SK-N-MC (cell line): ENCODE measurements at regions not wholly inside any gene's neighbourhood (a gene's known extent, or its start where the extent isn't known, plus 50 kb on each side); places are given as distances from the start of the nearest gene placed in this dataset.

Experiments used
- EZH2 ChIP-seq: fragments of 200-600 bp; sonication (generic); IDR thresholded peaks from one replicate; pipeline ENCODE4 v1.6.1; 2017; ENCODE audit warnings: antibody characterized with exemption
- FOXP2 ChIP-seq: optimal IDR thresholded peaks from 2 replicates; pipeline ENCODE3; 2011; ENCODE audit warnings: mild to moderate bottlenecking, moderate library complexity; ENCODE audit not compliant: insufficient read depth; ENCODE audit errors: extremely low read length, control extremely low read depth
- POLR2AphosphoS5 ChIP-seq: IDR thresholded peaks from 2 replicates; pipeline ENCODE4 v1.6.1; 2012; ENCODE audit warnings: mild to moderate bottlenecking, low read depth, low read length, borderline replicate concordance

DNA sequence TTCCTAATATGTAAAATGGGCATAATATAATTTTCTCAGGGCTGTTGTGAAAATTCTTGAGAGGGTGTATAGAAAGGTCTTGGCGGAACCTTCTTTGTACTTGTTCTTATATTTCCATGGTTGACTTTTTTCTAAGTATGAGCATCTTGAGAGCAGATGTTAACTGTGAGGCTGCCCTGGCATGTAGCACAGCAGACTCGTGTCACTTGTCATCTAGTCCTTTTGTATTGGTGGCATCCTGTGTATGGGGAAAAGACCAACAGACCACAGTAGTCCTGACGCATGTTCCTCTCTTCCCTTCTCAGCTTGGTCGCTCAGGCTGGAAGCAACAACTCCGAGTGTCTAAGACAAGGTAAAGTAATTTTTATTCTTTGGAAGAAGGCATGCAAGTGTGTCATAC is 153.8 kb upstream of the ZBED5 start:
- TF ChIP-seq EZH2 (no peak), POLR2AphosphoS5 (no peak), FOXP2 (no peak)
